Panc1 (cell line): ENCODE measurements at regions not wholly inside any gene's neighbourhood (a gene's known extent, or its start where the extent isn't known, plus 50 kb on each side); places are given as distances from the start of the nearest gene placed in this dataset.

Source experiments
- POLR2AphosphoS5 ChIP-seq: IDR thresholded peaks from 2 replicates; pipeline ENCODE4 v1.6.1; 2012; ENCODE audit warnings: mild to moderate bottlenecking, low read depth, low read length, moderate library complexity
- REST ChIP-seq, 2 experiments: IDR thresholded peaks; 2 replicates each; pipeline ENCODE4 v1.6.1; 2011 to 2012; ENCODE audit warnings: low read depth in 2 of 2, control low read depth in 1 of 2, low read length in 1 of 2, mild to moderate bottlenecking in 1 of 2, moderate library complexity in 1 of 2; ENCODE audit not compliant: insufficient read depth in 1 of 2
- TF ChIP-seq, protein P1 (sequence below): fragments of 450-650 bp; IDR thresholded peaks from 2 replicates; pipeline ENCODE4 v1.5.1; 2017; ENCODE audit warnings: mild to moderate bottlenecking

- TF ChIP-seq, protein P1, sequence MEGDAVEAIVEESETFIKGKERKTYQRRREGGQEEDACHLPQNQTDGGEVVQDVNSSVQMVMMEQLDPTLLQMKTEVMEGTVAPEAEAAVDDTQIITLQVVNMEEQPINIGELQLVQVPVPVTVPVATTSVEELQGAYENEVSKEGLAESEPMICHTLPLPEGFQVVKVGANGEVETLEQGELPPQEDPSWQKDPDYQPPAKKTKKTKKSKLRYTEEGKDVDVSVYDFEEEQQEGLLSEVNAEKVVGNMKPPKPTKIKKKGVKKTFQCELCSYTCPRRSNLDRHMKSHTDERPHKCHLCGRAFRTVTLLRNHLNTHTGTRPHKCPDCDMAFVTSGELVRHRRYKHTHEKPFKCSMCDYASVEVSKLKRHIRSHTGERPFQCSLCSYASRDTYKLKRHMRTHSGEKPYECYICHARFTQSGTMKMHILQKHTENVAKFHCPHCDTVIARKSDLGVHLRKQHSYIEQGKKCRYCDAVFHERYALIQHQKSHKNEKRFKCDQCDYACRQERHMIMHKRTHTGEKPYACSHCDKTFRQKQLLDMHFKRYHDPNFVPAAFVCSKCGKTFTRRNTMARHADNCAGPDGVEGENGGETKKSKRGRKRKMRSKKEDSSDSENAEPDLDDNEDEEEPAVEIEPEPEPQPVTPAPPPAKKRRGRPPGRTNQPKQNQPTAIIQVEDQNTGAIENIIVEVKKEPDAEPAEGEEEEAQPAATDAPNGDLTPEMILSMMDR = no peak
- TF ChIP-seq POLR2AphosphoS5 (no peak), REST (IDR thresholded peaks at IDR 0.05; ENCODE audit: insufficient read depth in 1 of 2, low read depth in 2 of 2, low read length in 1 of 2) (no peak)
Measured at GRCh38 chr2:241931976-241932898, 62.7 kb downstream of the RTP5 start.
